HepG2 (cell line): ENCODE measurements at regions not wholly inside any gene's neighbourhood (a gene's known extent, or its start where the extent isn't known, plus 50 kb on each side); places are given as distances from the start of the nearest gene placed in this dataset.

Experiments
- EP300 ChIP-seq, 3 experiments: sonication (generic) in 1 of 3; formaldehyde crosslinking in 1 of 3; IDR thresholded peaks; 2 replicates each; pipeline versions ENCODE4 v1.5.1 to v1.6.1; 2011 to 2020; ENCODE audit warnings: low read depth in 2 of 3, low read length in 2 of 3, borderline replicate concordance in 1 of 3, improper control_type of control experiment in 1 of 3, mild to moderate bottlenecking in 1 of 3, missing genetic modification reagents in 1 of 3, moderate library complexity in 1 of 3
- FOXM1 ChIP-seq: sonication (generic); formaldehyde crosslinking; IDR thresholded peaks from 2 replicates; pipeline ENCODE4 v1.5.0; 2020; ENCODE audit warnings: missing genetic modification reagents
- MXD4 ChIP-seq: IDR thresholded peaks from 2 replicates; pipeline ENCODE4 v1.6.1; 2016; ENCODE audit warnings: mild to moderate bottlenecking, missing biosample characterization, missing genetic modification reagents
- NFIC ChIP-seq: IDR thresholded peaks from 2 replicates; pipeline ENCODE4 v1.6.1; 2012; ENCODE audit warnings: mild to moderate bottlenecking, low read length, inconsistent platforms
- TF ChIP-seq, protein P1 (sequence below): IDR thresholded peaks from 2 replicates; pipeline ENCODE4 v1.6.1; 2016
- TF ChIP-seq, protein P2 (sequence below): sonication (generic); formaldehyde crosslinking; IDR thresholded peaks from 2 replicates; pipeline ENCODE4 v1.5.0; 2020; ENCODE audit warnings: mild to moderate bottlenecking, missing genetic modification reagents, moderate library complexity

DNA sequence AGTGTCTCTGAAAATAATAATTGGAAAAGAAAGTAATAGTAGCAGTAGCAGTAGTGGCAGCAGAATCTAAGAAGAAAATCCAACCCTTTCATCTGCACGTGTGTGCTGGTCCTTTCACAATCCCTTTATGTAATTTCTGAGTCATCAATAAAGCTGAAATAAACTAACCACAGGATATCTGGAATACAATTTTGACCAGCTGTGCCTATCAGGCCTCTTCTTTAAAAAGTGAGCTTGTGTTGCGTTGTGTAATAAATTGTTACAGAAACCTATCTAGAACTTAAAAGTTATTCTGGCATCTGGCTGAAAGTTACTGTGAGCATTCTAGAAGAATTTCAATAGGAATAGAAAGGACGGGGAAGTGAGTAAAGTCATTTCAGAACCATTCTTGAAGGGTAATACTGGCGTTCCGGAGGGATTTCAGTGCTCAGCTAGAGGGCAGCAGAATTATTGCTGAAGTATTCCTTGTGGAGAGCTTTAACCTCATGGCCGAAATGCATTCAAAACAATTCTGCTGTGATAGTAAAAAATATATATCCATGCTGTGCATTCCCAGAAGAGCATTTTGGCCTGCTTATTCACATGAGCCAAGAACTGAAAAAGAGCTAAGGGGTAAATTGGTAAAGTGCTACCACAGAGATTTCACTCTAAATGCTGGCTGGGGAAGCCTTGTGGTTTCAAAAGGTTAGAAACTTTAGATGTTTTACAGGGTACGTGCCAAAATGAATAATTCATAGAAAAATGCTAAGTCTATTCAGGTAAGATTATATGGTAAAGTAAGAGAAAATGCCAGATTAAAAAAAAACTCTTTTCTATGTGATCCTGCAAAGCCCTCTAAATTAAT lies 260.6 kb downstream of the NKX6-1 start:
- TF ChIP-seq NFIC (no peak), EP300 (IDR thresholded peaks at IDR 0.05; ENCODE audit: low read depth in 2 of 2, low read length in 2 of 2) (no peak), EP300 (CRISPR knock-in tag; IDR thresholded peaks at IDR 0.05; ENCODE audit: borderline replicate concordance) (no peak), MXD4 (no peak), FOXM1 (CRISPR knock-in tag) (no peak)
- TF ChIP-seq, protein P1, sequence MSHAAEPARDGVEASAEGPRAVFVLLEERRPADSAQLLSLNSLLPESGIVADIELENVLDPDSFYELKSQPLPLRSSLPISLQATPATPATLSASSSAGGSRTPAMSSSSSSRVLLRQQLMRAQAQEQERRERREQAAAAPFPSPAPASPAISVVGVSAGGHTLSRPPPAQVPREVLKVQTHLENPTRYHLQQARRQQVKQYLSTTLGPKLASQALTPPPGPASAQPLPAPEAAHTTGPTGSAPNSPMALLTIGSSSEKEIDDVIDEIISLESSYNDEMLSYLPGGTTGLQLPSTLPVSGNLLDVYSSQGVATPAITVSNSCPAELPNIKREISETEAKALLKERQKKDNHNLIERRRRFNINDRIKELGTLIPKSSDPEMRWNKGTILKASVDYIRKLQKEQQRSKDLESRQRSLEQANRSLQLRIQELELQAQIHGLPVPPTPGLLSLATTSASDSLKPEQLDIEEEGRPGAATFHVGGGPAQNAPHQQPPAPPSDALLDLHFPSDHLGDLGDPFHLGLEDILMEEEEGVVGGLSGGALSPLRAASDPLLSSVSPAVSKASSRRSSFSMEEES: no peak
- TF ChIP-seq, protein P2, sequence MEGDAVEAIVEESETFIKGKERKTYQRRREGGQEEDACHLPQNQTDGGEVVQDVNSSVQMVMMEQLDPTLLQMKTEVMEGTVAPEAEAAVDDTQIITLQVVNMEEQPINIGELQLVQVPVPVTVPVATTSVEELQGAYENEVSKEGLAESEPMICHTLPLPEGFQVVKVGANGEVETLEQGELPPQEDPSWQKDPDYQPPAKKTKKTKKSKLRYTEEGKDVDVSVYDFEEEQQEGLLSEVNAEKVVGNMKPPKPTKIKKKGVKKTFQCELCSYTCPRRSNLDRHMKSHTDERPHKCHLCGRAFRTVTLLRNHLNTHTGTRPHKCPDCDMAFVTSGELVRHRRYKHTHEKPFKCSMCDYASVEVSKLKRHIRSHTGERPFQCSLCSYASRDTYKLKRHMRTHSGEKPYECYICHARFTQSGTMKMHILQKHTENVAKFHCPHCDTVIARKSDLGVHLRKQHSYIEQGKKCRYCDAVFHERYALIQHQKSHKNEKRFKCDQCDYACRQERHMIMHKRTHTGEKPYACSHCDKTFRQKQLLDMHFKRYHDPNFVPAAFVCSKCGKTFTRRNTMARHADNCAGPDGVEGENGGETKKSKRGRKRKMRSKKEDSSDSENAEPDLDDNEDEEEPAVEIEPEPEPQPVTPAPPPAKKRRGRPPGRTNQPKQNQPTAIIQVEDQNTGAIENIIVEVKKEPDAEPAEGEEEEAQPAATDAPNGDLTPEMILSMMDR (CRISPR knock-in tag): no peak
